ENCODE measurements at regions not wholly inside any gene's neighbourhood (a gene's known extent, or its start where the extent isn't known, plus 50 kb on each side); places are given as distances from the start of the nearest gene placed in this dataset.
"Not testable (repeated sequence)": the region's sequence is repeated elsewhere in the genome, so short reads cannot be mapped to it uniquely, and the experiment has no call there.

- no peak for DNase-seq (ENCODE audit: low read depth in 2 of 2)
Measured at GRCh38 chr6:106849676-106850332, 124.7 kb downstream of the CD24 start.

GRCh38 chr6:106849120-106849519 is 125.4 kb downstream of the CD24 start:
- DNase-seq (ENCODE audit: low read depth in 2 of 2), result no peak

GRCh38 chr6:106847116-106847515 is 127.4 kb downstream of the CD24 start:
- DNase-seq (ENCODE audit: low read depth in 2 of 2), result no peak

GRCh38 chr6:106844930-106845329 is 129.6 kb downstream of the CD24 start:
- DNase-seq (ENCODE audit: low read depth in 2 of 2), result no peak

- no peak for DNase-seq (ENCODE audit: low read depth in 2 of 2)
Measured at GRCh38 chr6:106832766-106833510, 141.6 kb downstream of the CD24 start.

GRCh38 chr6:106830930-106831329 is 143.6 kb downstream of the CD24 start:
- no peak for DNase-seq (ENCODE audit: low read depth in 2 of 2)

- DNase-seq (ENCODE audit: low read depth in 2 of 2), result no peak
Measured at GRCh38 chr6:106829451-106829850, 145.1 kb downstream of the CD24 start.

GRCh38 chr6:106827081-106827480 is 147.4 kb downstream of the CD24 start:
- no peak for DNase-seq (ENCODE audit: low read depth in 2 of 2)

- DNase-seq (ENCODE audit: low read depth in 2 of 2), result no peak
Measured at GRCh38 chr6:106825156-106825555, 149.4 kb downstream of the CD24 start.

- no peak for DNase-seq (ENCODE audit: low read depth in 2 of 2)
Measured at GRCh38 chr6:106823732-106824351, 150.7 kb downstream of the CD24 start.

- no peak for DNase-seq (ENCODE audit: low read depth in 2 of 2)
Measured at GRCh38 chr6:106823058-106823457, 151.5 kb downstream of the CD24 start.

GRCh38 chr6:106820412-106820852 is 154.1 kb downstream of the CD24 start:
- DNase-seq (ENCODE audit: low read depth in 2 of 2), result peak in 1 of 2 experiments; percentile 19

GRCh38 chr6:106811088-106811686 is 163.3 kb downstream of the CD24 start:
- DNase-seq (ENCODE audit: low read depth in 2 of 2), result no peak

GRCh38 chr6:106808758-106809157 is 165.8 kb downstream of the CD24 start:
- no peak for DNase-seq (ENCODE audit: low read depth in 2 of 2)

- DNase-seq (ENCODE audit: low read depth in 2 of 2), result no peak
Measured at GRCh38 chr6:106807947-106808611, 166.4 kb downstream of the CD24 start.

- DNase-seq (ENCODE audit: low read depth in 2 of 2), result not testable (repeated sequence)
Measured at GRCh38 chr6:106806253-106806652, 168.3 kb downstream of the CD24 start.

GRCh38 chr6:106805771-106806170 is 168.8 kb downstream of the CD24 start:
- no peak for DNase-seq (ENCODE audit: low read depth in 2 of 2)

GRCh38 chr6:106804346-106805335 is 169.9 kb downstream of the CD24 start:
- DNase-seq (ENCODE audit: low read depth in 2 of 2), result no peak

- DNase-seq (ENCODE audit: low read depth in 2 of 2), result no peak
Measured at GRCh38 chr6:106803188-106803587, 171.3 kb downstream of the CD24 start.

GRCh38 chr6:106802139-106802538 is 172.4 kb downstream of the CD24 start:
- DNase-seq (ENCODE audit: low read depth in 2 of 2), result no peak

GRCh38 chr6:106801256-106801655 is 171.9 kb downstream of the QRSL1 start:
- no peak for DNase-seq (ENCODE audit: low read depth in 2 of 2)
